ENCODE measurements at regions not wholly inside any gene's neighbourhood (a gene's known extent, or its start where the extent isn't known, plus 50 kb on each side); places are given as distances from the start of the nearest gene placed in this dataset.

- TF ChIP-seq CTCF (conservative IDR thresholded peaks at IDR 0.05; ENCODE audit: low read depth, low read length) = no peak
- no peak for TF ChIP-seq SMC3 (IDR thresholded peaks at IDR 0.05; ENCODE audit: low read depth, low read length)
- TF ChIP-seq USF2 (IDR thresholded peaks at IDR 0.05; ENCODE audit: low read depth, low read length) = no peak
- no peak for TF ChIP-seq BHLHE40 (IDR thresholded peaks at IDR 0.05; ENCODE audit: low read depth, low read length)
Observed at GRCh38 chr1:212196355-212196754, 88.9 kb upstream of the PPP2R5A start.
